MM.1S (cell line): ENCODE measurements at regions not wholly inside any gene's neighbourhood (a gene's known extent, or its start where the extent isn't known, plus 50 kb on each side); places are given as distances from the start of the nearest gene placed in this dataset.

Experiments
- CTCF ChIP-seq: fragments of 300-600 bp; sonication (generic); IDR thresholded peaks from 2 replicates; pipeline ENCODE4 v1.5.1; 2016; ENCODE audit warnings: antibody characterized with exemption, low read length, mixed read lengths
- EZH2phosphoT487 ChIP-seq: fragments of 300-600 bp; sonication (generic); IDR thresholded peaks from 2 replicates; pipeline ENCODE4 v1.6.1; 2018; ENCODE audit warnings: antibody characterized with exemption, low read length

- TF ChIP-seq CTCF, result no peak
- no peak for TF ChIP-seq EZH2phosphoT487
Measured at GRCh38 chr6:22929311-22929985, 360.1 kb downstream of the HDGFL1 start.
